B cell (primary cell): ENCODE measurements at regions not wholly inside any gene's neighbourhood (a gene's known extent, or its start where the extent isn't known, plus 50 kb on each side); places are given as distances from the start of the nearest gene placed in this dataset.

Source experiments
- ATAC-seq: fragments of 200-7000 bp; cut with Tn5 transposase; one replicate; pipeline ENCODE4 v1.10.0; 2021; ENCODE audit warnings: low read depth, mild to moderate bottlenecking, moderate number of reproducible peaks, moderate library complexity
- CTCF ChIA-PET: fragments of 350-600 bp; sonication (Branson Sonifier 250); formaldehyde crosslinking; loops from one replicate; lab custom pipeline; 2021; ENCODE audit warnings: antibody characterized with exemption, inconsistent platforms; lab: Charles Lee
- POLR2A ChIA-PET: fragments of 350-600 bp; sonication (Branson Sonifier 250); formaldehyde crosslinking; loops from one replicate; lab custom pipeline; 2021; ENCODE audit warnings: antibody characterized with exemption; lab: Charles Lee
- DNase-seq: peaks from one replicate; pipeline ENCODE4 v3.0.0; 2013
- H2AFZ ChIP-seq: 2 replicates; pipeline ENCODE4 v1.6.1; 2012; ENCODE audit warnings: mild to moderate bottlenecking, low read depth, low read length; ENCODE audit not compliant: insufficient read depth, poor library complexity, severe bottlenecking
- H3K27ac ChIP-seq, 2 donors: 1 replicate in 1 of 2; 2 replicates in 1 of 2; pipeline ENCODE4 v1.5.1; 2012 to 2013; ENCODE audit warnings: low read length in 2 of 2, mild to moderate bottlenecking in 2 of 2, moderate library complexity in 1 of 2
- H3K27me3 ChIP-seq, 4 experiments: fragments of 200-600 bp in 1 of 4; sonication (generic) in 1 of 4; replicated peaks in 1 of 4; 1 replicate in 2 of 4; 2 replicates in 2 of 4; pipeline versions ENCODE4 v1.6.1 to v1.7.0; 2013 to 2016; ENCODE audit warnings: low read length in 3 of 4, mild to moderate bottlenecking in 2 of 4, mixed read lengths in 1 of 4, moderate library complexity in 1 of 4; ENCODE audit not compliant: insufficient read depth in 4 of 4, control insufficient read depth in 3 of 4; ENCODE audit errors: control extremely low read depth in 1 of 4
- H3K36me3 ChIP-seq, 2 experiments: replicated peaks in 1 of 2; 1 replicate in 1 of 2; 2 replicates in 1 of 2; pipeline versions ENCODE4 v1.6.1 to v1.7.1; 2013; ENCODE audit warnings: low read length in 1 of 2; ENCODE audit not compliant: insufficient read depth in 2 of 2, control insufficient read depth in 1 of 2; ENCODE audit errors: control extremely low read depth in 1 of 2, extremely low read depth in 1 of 2
- H3K4me1 ChIP-seq, 2 donors: fragments of 200-600 bp in 1 of 2; sonication (generic) in 1 of 2; 1 replicate in 1 of 2; 2 replicates in 1 of 2; pipeline versions ENCODE4 v1.5.1 to v1.6.1; 2013 to 2017; ENCODE audit warnings: low read length in 2 of 2; ENCODE audit not compliant: control insufficient read depth in 2 of 2, insufficient read depth in 2 of 2
- H3K4me2 ChIP-seq: replicated peaks from 2 replicates; pipeline ENCODE3; 2012; ENCODE audit warnings: mild to moderate bottlenecking, low read depth, low read length; ENCODE audit not compliant: poor library complexity, severe bottlenecking
- H3K4me3 ChIP-seq, 5 experiments: fragments of 200-600 bp in 1 of 5; sonication (generic) in 1 of 5; 1 replicate in 3 of 5; 2 replicates in 2 of 5; pipeline versions ENCODE4 v1.5.1 to v1.7.0; 2011 to 2016; ENCODE audit warnings: low read length in 4 of 5, mild to moderate bottlenecking in 4 of 5, low read depth in 2 of 5, control low read depth in 1 of 5, moderate library complexity in 1 of 5; ENCODE audit not compliant: insufficient read depth in 1 of 5; ENCODE audit errors: control extremely low read depth in 1 of 5, extremely low read depth in 1 of 5
- H3K79me2 ChIP-seq: fragments of 200-600 bp; sonication (generic); one replicate; pipeline ENCODE4 v1.6.0; 2016; ENCODE audit warnings: low read length; ENCODE audit not compliant: control insufficient read depth, insufficient read depth
- H3K9ac ChIP-seq: fragments of 200-600 bp; sonication (generic); 2 replicates; pipeline ENCODE4 v1.6.1; 2017; ENCODE audit warnings: mild to moderate bottlenecking, low read length, moderate library complexity
- H3K9me3 ChIP-seq, 3 donors: one replicate each; pipeline versions ENCODE4 v1.6.1 to v1.7.1; 2013; ENCODE audit warnings: low read length in 2 of 3; ENCODE audit not compliant: control insufficient read depth in 2 of 3, insufficient read depth in 1 of 3; ENCODE audit errors: control extremely low read depth in 1 of 3
- H4K20me1 ChIP-seq: 2 replicates; pipeline ENCODE4 v1.6.0; 2012; ENCODE audit warnings: mild to moderate bottlenecking, low read length; ENCODE audit not compliant: insufficient read depth, control insufficient read depth, poor library complexity, severe bottlenecking
- H3K27ac Mint-ChIP-seq: one replicate; pipeline ENCODE4 v1.8.0; 2021; ENCODE audit warnings: mixed read lengths
- H3K27me3 Mint-ChIP-seq: one replicate; pipeline ENCODE4 v1.8.0; 2021; ENCODE audit warnings: mixed read lengths
- H3K4me1 Mint-ChIP-seq: one replicate; pipeline ENCODE4 v1.8.0; 2021; ENCODE audit warnings: mixed read lengths
- H3K4me3 Mint-ChIP-seq: one replicate; pipeline ENCODE4 v1.8.0; 2021; ENCODE audit warnings: mixed read lengths
- H3K9me3 Mint-ChIP-seq: one replicate; pipeline ENCODE4 v1.8.0; 2022; ENCODE audit warnings: mixed read lengths; ENCODE audit not compliant: insufficient read depth
- EZH2 ChIP-seq: IDR thresholded peaks from 2 replicates; pipeline ENCODE4 v1.6.1; 2012; ENCODE audit warnings: borderline replicate concordance, low read depth, mild to moderate bottlenecking, moderate library complexity, low read length; ENCODE audit not compliant: insufficient read depth, poor library complexity, severe bottlenecking
- WGBS: methylation state at CpG from one replicate; pipeline ENCODE4 v1.1.5; 2013; ENCODE audit warnings: missing lambda C conversion rate; ENCODE audit not compliant: insufficient coverage; 5-methylcytosine and 5-hydroxymethylcytosine counted together
- intact Hi-C: fragments of 100-400 bp; cut with micrococcal nuclease; formaldehyde crosslinking; loops from one replicate; pipeline ENCODE4 v1.10.0; 2022
- TF ChIP-seq, protein P1 (sequence below): fragments of 200-600 bp; IDR thresholded peaks from one replicate; pipeline ENCODE4 v1.8.0; 2022; ENCODE audit warnings: antibody characterized with exemption, mild to moderate bottlenecking

DNA sequence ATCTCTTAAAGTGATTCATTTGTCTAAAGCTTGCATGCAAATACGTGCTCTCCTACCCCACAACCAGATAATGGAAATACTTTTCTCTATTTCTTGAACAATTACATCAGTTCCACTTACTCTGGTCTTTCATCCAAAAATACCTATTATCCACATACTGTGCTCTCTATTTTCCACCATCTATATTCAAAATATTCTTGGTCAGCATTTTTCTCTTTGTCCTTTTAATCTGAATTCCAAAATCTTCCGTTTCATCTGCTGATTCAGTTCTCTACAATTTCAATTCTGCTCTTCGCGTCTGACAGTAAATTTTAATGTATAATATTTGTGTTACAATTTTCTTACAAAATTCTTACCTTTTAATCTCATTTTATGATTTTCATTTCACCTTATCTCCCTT lies 110.3 kb downstream of the ZNF648 start:
- POLR2A ChIA-PET = no interaction called here
- no peaks in the 10 kb centered on the region for H3K4me1 Mint-ChIP-seq
- CTCF ChIA-PET = no interaction called here
- H4K20me1 ChIP-seq = no peaks in the 10 kb centered on the region
- no peak overlapping the region for H3K27ac ChIP-seq
- TF ChIP-seq, protein P1, sequence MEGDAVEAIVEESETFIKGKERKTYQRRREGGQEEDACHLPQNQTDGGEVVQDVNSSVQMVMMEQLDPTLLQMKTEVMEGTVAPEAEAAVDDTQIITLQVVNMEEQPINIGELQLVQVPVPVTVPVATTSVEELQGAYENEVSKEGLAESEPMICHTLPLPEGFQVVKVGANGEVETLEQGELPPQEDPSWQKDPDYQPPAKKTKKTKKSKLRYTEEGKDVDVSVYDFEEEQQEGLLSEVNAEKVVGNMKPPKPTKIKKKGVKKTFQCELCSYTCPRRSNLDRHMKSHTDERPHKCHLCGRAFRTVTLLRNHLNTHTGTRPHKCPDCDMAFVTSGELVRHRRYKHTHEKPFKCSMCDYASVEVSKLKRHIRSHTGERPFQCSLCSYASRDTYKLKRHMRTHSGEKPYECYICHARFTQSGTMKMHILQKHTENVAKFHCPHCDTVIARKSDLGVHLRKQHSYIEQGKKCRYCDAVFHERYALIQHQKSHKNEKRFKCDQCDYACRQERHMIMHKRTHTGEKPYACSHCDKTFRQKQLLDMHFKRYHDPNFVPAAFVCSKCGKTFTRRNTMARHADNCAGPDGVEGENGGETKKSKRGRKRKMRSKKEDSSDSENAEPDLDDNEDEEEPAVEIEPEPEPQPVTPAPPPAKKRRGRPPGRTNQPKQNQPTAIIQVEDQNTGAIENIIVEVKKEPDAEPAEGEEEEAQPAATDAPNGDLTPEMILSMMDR = no peak
- TF ChIP-seq EZH2 = no peak
- no peak overlapping the region for H2AFZ ChIP-seq
- H3K27me3 Mint-ChIP-seq = no peaks in the 10 kb centered on the region
- H3K4me1 ChIP-seq = no peaks in the 10 kb centered on the region
- intact Hi-C loops = no loop called here
- no peak overlapping the region for H3K27ac Mint-ChIP-seq
- no peak overlapping the region for H3K9ac ChIP-seq
- peaks cover 0 to 10% (median 3%) of the 10 kb centered on the region in 3 donors for H3K9me3 ChIP-seq
- no peaks in the 10 kb centered on the region for H3K36me3 ChIP-seq
- H3K79me2 ChIP-seq = no peaks in the 10 kb centered on the region
- no peak for DNase-seq
- 33% methylated on average over 1 of the region's 4 CpGs for WGBS
- no peak overlapping the region for H3K4me2 ChIP-seq
- H3K27me3 ChIP-seq = no peaks in the 10 kb centered on the region
- H3K4me3 ChIP-seq = no peak overlapping the region
- H3K9me3 Mint-ChIP-seq = peaks cover 6% of the 10 kb centered on the region
- no peak for ATAC-seq
- H3K4me3 Mint-ChIP-seq = no peak overlapping the region

GRCh38 chr1:181949500-181949899 lies 112.0 kb downstream of the ZNF648 start:
- no peak overlapping the region for H2AFZ ChIP-seq
- peaks cover 0 to 8% (median 2%) of the 10 kb centered on the region in 3 donors for H3K9me3 ChIP-seq
- no peak overlapping the region for H3K4me2 ChIP-seq
- no CpG with 5 or more reads among the region's 2 CpGs for WGBS
- no peaks in the 10 kb centered on the region for H4K20me1 ChIP-seq
- POLR2A ChIA-PET = no interaction called here
- TF ChIP-seq, protein P1 = no peak
- TF ChIP-seq EZH2 = no peak
- no peaks in the 10 kb centered on the region for H3K36me3 ChIP-seq
- peaks cover 8% of the 10 kb centered on the region for H3K9me3 Mint-ChIP-seq
- H3K4me1 ChIP-seq = no peaks in the 10 kb centered on the region
- CTCF ChIA-PET = no interaction called here
- no peak overlapping the region for H3K4me3 ChIP-seq
- no peak overlapping the region for H3K9ac ChIP-seq
- ATAC-seq = no peak
- intact Hi-C loops = no loop called here
- DNase-seq = no peak
- no peaks in the 10 kb centered on the region for H3K79me2 ChIP-seq
- peaks cover 4% of the 10 kb centered on the region for H3K27me3 Mint-ChIP-seq
- H3K27ac Mint-ChIP-seq = no peak overlapping the region
- H3K27me3 ChIP-seq = no peaks in the 10 kb centered on the region
- no peak overlapping the region for H3K4me3 Mint-ChIP-seq
- H3K27ac ChIP-seq = no peak overlapping the region
- H3K4me1 Mint-ChIP-seq = no peaks in the 10 kb centered on the region
